ENCODE measurements at regions not wholly inside any gene's neighbourhood (a gene's known extent, or its start where the extent isn't known, plus 50 kb on each side); places are given as distances from the start of the nearest gene placed in this dataset.

GRCh38 chr2:236857246-236857645 is 228.4 kb upstream of the COPS8 start:
- no peak for FAIRE-seq

- no peak for FAIRE-seq
Observed at GRCh38 chr2:236857781-236858180, 227.9 kb upstream of the COPS8 start.

- no peak for FAIRE-seq
Observed at GRCh38 chr2:236858661-236859060, 227.0 kb upstream of the COPS8 start.

GRCh38 chr2:236859908-236860307 is 225.8 kb upstream of the COPS8 start:
- FAIRE-seq, result no peak

GRCh38 chr2:236861196-236861875 is 224.4 kb upstream of the COPS8 start:
- no peak for FAIRE-seq

- FAIRE-seq, result no peak
Observed at GRCh38 chr2:236861944-236862343, 223.7 kb upstream of the COPS8 start.

- no peak for FAIRE-seq
Observed at GRCh38 chr2:236862526-236862925, 223.2 kb upstream of the COPS8 start.

GRCh38 chr2:236862961-236863728 is 222.5 kb upstream of the COPS8 start:
- FAIRE-seq, result no peak

GRCh38 chr2:236863729-236864126 is 222.0 kb upstream of the COPS8 start:
- no peak for FAIRE-seq

- no peak for FAIRE-seq
Observed at GRCh38 chr2:236865052-236865451, 220.6 kb upstream of the COPS8 start.

- no peak for FAIRE-seq
Observed at GRCh38 chr2:236866542-236867340, 218.9 kb upstream of the COPS8 start.

- no peak for FAIRE-seq
Observed at GRCh38 chr2:236867441-236868260, 218.0 kb upstream of the COPS8 start.

GRCh38 chr2:236870370-236870769 is 215.3 kb upstream of the COPS8 start:
- FAIRE-seq, result no peak

GRCh38 chr2:236871500-236872001 is 214.1 kb upstream of the COPS8 start:
- FAIRE-seq, result no peak

- FAIRE-seq, result no peak
Observed at GRCh38 chr2:236872015-236872414, 213.7 kb upstream of the COPS8 start.

- no peak for FAIRE-seq
Observed at GRCh38 chr2:236872981-236873380, 212.7 kb upstream of the COPS8 start.

GRCh38 chr2:236873636-236874035 is 212.1 kb upstream of the COPS8 start:
- no peak for FAIRE-seq

GRCh38 chr2:236874866-236875481 is 210.7 kb upstream of the COPS8 start:
- FAIRE-seq, result no peak

- no peak for FAIRE-seq
Observed at GRCh38 chr2:236875906-236876505, 209.7 kb upstream of the COPS8 start.

- FAIRE-seq, result no peak
Observed at GRCh38 chr2:236876642-236877041, 209.0 kb upstream of the COPS8 start.

GRCh38 chr2:236877972-236878371 is 207.7 kb upstream of the COPS8 start:
- FAIRE-seq, result no peak

Data from endometrium (tissue), 2 donors.